Caco-2 (cell line): ENCODE measurements at regions not wholly inside any gene's neighbourhood (a gene's known extent, or its start where the extent isn't known, plus 50 kb on each side); places are given as distances from the start of the nearest gene placed in this dataset.

Experiments
- BruUV-seq: library from RNA; stranded (reverse); fragments of 400-500 nt; replicated peaks from 2 replicates; lab custom pipeline; 2021; lab: Mats Ljungman, UMichigan
- CTCF ChIA-PET: fragments of 300-600 bp; sonication (Branson Sonifier 250); formaldehyde crosslinking; loops from one replicate; lab custom pipeline; 2022; ENCODE audit warnings: antibody characterized with exemption; lab: Charles Lee
- POLR2A ChIA-PET: fragments of 300-600 bp; sonication (Branson Sonifier 250); formaldehyde crosslinking; loops from one replicate; lab custom pipeline; 2022; ENCODE audit warnings: antibody characterized with exemption; lab: Charles Lee
- DNase-seq, 2 experiments: peaks; one replicate each; pipeline versions ENCODE4 v3.0.0 to v3.0.0-alpha.2; 2020 to 2022
- H3K27me3 ChIP-seq: replicated peaks from 2 replicates; pipeline ENCODE4 v1.6.0; 2011; ENCODE audit warnings: low read length; ENCODE audit not compliant: control insufficient read depth, insufficient read depth
- H3K36me3 ChIP-seq: 2 replicates; pipeline ENCODE4 v1.5.1; 2011; ENCODE audit warnings: low read length; ENCODE audit not compliant: control insufficient read depth, insufficient read depth
- H3K4me1 ChIP-seq: fragments of 250-450 bp; sonication (Bioruptor Pico); 2 replicates; pipeline ENCODE4 v1.5.1; 2020; ENCODE audit warnings: mild to moderate bottlenecking
- H3K4me3 ChIP-seq: 2 replicates; pipeline ENCODE4 v1.5.1; 2011; ENCODE audit warnings: low read depth, mild to moderate bottlenecking, control low read depth, low read length
- H3K9me3 ChIP-seq: fragments of 250-450 bp; sonication (Bioruptor Pico); 2 replicates; pipeline ENCODE4 v1.5.1; 2020; ENCODE audit warnings: mild to moderate bottlenecking, moderate library complexity
- H3K27ac Mint-ChIP-seq: one replicate; pipeline ENCODE4 v1.8.0; 2022; ENCODE audit warnings: mixed read lengths; ENCODE audit not compliant: unreplicated experiment
- H3K27me3 Mint-ChIP-seq: one replicate; pipeline ENCODE4 v1.8.0; 2022; ENCODE audit warnings: mixed read lengths; ENCODE audit not compliant: insufficient read depth, unreplicated experiment
- H3K36me3 Mint-ChIP-seq: one replicate; pipeline ENCODE4 v1.8.0; 2022; ENCODE audit warnings: mild to moderate bottlenecking, mixed read lengths; ENCODE audit not compliant: insufficient read depth, unreplicated experiment
- H3K4me1 Mint-ChIP-seq: one replicate; pipeline ENCODE4 v1.8.0; 2022; ENCODE audit warnings: low read depth, mixed read lengths; ENCODE audit not compliant: unreplicated experiment
- H3K4me3 Mint-ChIP-seq: one replicate; pipeline ENCODE4 v1.8.0; 2022; ENCODE audit warnings: mild to moderate bottlenecking, moderate library complexity, mixed read lengths; ENCODE audit not compliant: unreplicated experiment
- H3K9me3 Mint-ChIP-seq: one replicate; pipeline ENCODE4 v1.8.0; 2022; ENCODE audit warnings: mixed read lengths; ENCODE audit not compliant: unreplicated experiment
- intact Hi-C: fragments of 100-400 bp; cut with micrococcal nuclease; formaldehyde crosslinking; loops from one replicate; pipeline ENCODE4 v1.10.0; 2022; ENCODE audit not compliant: unreplicated experiment
- TF ChIP-seq, protein P1 (sequence below), 2 experiments: fragments of 200-600 bp in 1 of 2; IDR thresholded peaks; 1 replicate in 1 of 2; 2 replicates in 1 of 2; pipeline versions ENCODE4 v1.5.1 to v1.8.0; 2011 to 2022; ENCODE audit warnings: antibody characterized with exemption in 1 of 2, control low read depth in 1 of 2, inconsistent platforms in 1 of 2, low read depth in 1 of 2, low read length in 1 of 2, mild to moderate bottlenecking in 1 of 2, moderate library complexity in 1 of 2; ENCODE audit not compliant: insufficient read depth in 1 of 2, severe bottlenecking in 1 of 2, unreplicated experiment in 1 of 2

DNA sequence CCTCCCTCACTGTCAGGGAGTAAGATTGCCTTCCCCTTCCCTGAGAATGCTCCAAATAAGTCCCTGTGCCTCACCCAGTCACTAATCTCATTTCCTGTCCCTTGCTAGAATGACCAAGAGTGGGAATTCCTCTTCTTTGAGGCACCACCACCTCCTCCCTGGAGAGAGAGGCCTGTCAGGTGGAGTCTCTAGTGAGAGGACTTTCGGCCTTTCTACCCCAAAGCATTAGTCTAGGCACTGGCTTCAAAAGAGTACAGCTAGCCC, 145.0 kb downstream of the PTPN20 start:
- ChIA-PET POLR2A (no interaction called here), CTCF (interaction anchor here (0.7 kb wide), 1 partner anchor 8 kb away, joined by 3 read pairs; no protein-coding TSS in a partner anchor)
- peaks cover 57% of the 10 kb centered on the region for H3K27me3 Mint-ChIP-seq

DNA sequence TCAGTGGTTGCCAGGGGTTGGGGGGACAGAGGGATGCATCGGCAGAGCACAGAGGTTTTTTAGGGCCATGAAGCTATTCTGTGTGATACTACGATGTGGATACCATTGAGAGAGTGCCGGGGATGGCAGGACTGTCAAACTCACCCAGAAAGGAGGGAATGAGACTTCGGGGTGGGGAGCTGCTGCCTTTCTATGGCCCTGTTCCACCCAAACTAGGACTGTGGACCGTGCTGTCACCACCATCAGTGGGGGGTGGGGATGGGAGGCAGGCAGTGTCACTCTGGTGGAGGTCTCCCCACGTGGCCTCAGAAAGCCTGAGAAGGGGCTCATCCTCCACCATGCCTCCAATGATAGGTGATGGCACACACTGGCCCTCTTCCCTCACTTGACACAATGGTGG, 146.2 kb downstream of the PTPN20 start:
- no peaks in the 10 kb centered on the region for H3K4me1 ChIP-seq
- H3K27me3 Mint-ChIP-seq, result peaks cover 49% of the 10 kb centered on the region
- H3K27ac Mint-ChIP-seq, result no peak overlapping the region
- TF ChIP-seq, protein P1, sequence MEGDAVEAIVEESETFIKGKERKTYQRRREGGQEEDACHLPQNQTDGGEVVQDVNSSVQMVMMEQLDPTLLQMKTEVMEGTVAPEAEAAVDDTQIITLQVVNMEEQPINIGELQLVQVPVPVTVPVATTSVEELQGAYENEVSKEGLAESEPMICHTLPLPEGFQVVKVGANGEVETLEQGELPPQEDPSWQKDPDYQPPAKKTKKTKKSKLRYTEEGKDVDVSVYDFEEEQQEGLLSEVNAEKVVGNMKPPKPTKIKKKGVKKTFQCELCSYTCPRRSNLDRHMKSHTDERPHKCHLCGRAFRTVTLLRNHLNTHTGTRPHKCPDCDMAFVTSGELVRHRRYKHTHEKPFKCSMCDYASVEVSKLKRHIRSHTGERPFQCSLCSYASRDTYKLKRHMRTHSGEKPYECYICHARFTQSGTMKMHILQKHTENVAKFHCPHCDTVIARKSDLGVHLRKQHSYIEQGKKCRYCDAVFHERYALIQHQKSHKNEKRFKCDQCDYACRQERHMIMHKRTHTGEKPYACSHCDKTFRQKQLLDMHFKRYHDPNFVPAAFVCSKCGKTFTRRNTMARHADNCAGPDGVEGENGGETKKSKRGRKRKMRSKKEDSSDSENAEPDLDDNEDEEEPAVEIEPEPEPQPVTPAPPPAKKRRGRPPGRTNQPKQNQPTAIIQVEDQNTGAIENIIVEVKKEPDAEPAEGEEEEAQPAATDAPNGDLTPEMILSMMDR (IDR thresholded peaks at IDR 0.05; ENCODE audit: insufficient read depth in 1 of 2, low read depth in 1 of 2, low read length in 1 of 2, severe bottlenecking in 1 of 2, unreplicated experiment in 1 of 2), result no peak
- peaks cover 9% of the 10 kb centered on the region for H3K27me3 ChIP-seq
- H3K36me3 Mint-ChIP-seq, result no peaks in the 10 kb centered on the region
- H3K4me3 Mint-ChIP-seq, result no peak overlapping the region
- no peak for DNase-seq
- CTCF ChIA-PET, result no interaction called here
- H3K4me3 ChIP-seq, result no peak overlapping the region
- no peaks in the 10 kb centered on the region for H3K9me3 ChIP-seq
- POLR2A ChIA-PET, result no interaction called here
- no peaks in the 10 kb centered on the region for H3K4me1 Mint-ChIP-seq
- no peaks in the 10 kb centered on the region for H3K9me3 Mint-ChIP-seq
- H3K36me3 ChIP-seq, result no peaks in the 10 kb centered on the region
- intact Hi-C loops, result no loop called here
- no TSS peak for BruUV-seq

More for the DNA sequence above, 145.0 kb downstream of the PTPN20 start:
- Mint-ChIP-seq H3K27ac (no peak overlapping the region), H3K36me3 (no peaks in the 10 kb centered on the region), H3K9me3 (no peaks in the 10 kb centered on the region), H3K4me1 (no peaks in the 10 kb centered on the region), H3K4me3 (no peak overlapping the region)
- TF ChIP-seq, protein P1 (IDR thresholded peaks at IDR 0.05; ENCODE audit: insufficient read depth in 1 of 2, low read depth in 1 of 2, low read length in 1 of 2, severe bottlenecking in 1 of 2, unreplicated experiment in 1 of 2), result no peak
- peaks cover 8% of the 10 kb centered on the region for H3K27me3 ChIP-seq
- no peaks in the 10 kb centered on the region for H3K36me3 ChIP-seq
- intact Hi-C loops, result no loop called here
- H3K4me3 ChIP-seq, result no peak overlapping the region
- H3K4me1 ChIP-seq, result no peaks in the 10 kb centered on the region
- no TSS peak for BruUV-seq
- no peak for DNase-seq
- no peaks in the 10 kb centered on the region for H3K9me3 ChIP-seq

DNA sequence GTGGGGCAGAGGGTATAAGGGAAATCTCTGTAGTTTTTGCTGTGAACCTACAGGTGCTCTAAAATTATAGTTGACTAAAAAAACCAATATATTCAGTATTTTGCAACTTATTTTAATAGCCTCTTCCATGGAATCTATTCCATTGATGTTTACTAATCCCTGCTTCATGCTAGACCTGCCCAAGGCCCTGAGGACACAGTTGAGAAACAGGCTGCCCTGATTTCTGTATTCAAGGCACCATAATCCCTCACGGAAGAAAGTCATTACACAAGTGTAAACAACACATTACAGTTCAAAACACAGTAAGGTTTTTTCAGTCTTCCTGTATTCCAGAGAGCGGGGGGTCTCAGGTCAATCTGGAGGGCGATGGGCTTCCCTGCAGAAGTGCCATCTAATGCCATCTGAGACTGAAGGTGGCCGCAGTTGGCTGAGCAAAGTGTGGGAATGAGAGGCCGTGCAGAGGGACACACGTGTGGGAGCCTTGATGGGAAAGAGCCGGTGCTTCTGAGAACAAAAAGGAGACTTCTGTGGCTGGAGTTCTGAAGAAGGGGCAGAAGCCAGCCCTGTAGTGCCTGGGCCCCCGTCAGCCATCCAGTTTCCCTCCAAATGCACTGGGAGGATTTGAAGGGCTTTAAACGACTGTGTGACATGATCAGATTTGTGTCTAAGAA, 146.9 kb downstream of the PTPN20 start:
- Mint-ChIP-seq H3K27me3 (peaks cover 54% of the 10 kb centered on the region), H3K4me1 (no peaks in the 10 kb centered on the region), H3K9me3 (no peaks in the 10 kb centered on the region), H3K27ac (no peak overlapping the region), H3K36me3 (no peaks in the 10 kb centered on the region), H3K4me3 (no peak overlapping the region)
- intact Hi-C loops, result no loop called here
- CTCF ChIA-PET, result no interaction called here
- Histone ChIP-seq H3K4me3 (no peak overlapping the region), H3K36me3 (no peaks in the 10 kb centered on the region), H3K9me3 (no peaks in the 10 kb centered on the region), H3K27me3 (peaks cover 9% of the 10 kb centered on the region), H3K4me1 (no peaks in the 10 kb centered on the region)
- TF ChIP-seq, protein P1 (IDR thresholded peaks at IDR 0.05; ENCODE audit: insufficient read depth in 1 of 2, low read depth in 1 of 2, low read length in 1 of 2, severe bottlenecking in 1 of 2, unreplicated experiment in 1 of 2), result no peak
- POLR2A ChIA-PET, result no interaction called here
- BruUV-seq, result no TSS peak
- no peak for DNase-seq
